SK-N-SH treated with all-trans-retinoic acid at 6 μM for 48 hours (cell line): ENCODE measurements at regions not wholly inside any gene's neighbourhood (a gene's known extent, or its start where the extent isn't known, plus 50 kb on each side); places are given as distances from the start of the nearest gene placed in this dataset.

Experiments used
- BACH2 ChIP-seq: fragments of 250-450 bp; sonication (Bioruptor Pico); IDR thresholded peaks from 2 replicates; pipeline ENCODE4 v1.9.0; 2021; ENCODE audit warnings: mild to moderate bottlenecking, borderline replicate concordance
- ISL1 ChIP-seq: fragments of 250-450 bp; sonication (Bioruptor Pico); IDR thresholded peaks from 2 replicates; pipeline ENCODE4 v2.1.2; 2022; ENCODE audit warnings: mild to moderate bottlenecking, moderate library complexity
- PPARA ChIP-seq: fragments of 250-450 bp; sonication (Bioruptor Pico); IDR thresholded peaks from 2 replicates; pipeline ENCODE4 v1.5.0; 2020; ENCODE audit warnings: mild to moderate bottlenecking, borderline replicate concordance
- TOX ChIP-seq: fragments of 250-450 bp; sonication (Bioruptor Pico); IDR thresholded peaks from 2 replicates; pipeline ENCODE4 v1.8.0; 2021; ENCODE audit warnings: mild to moderate bottlenecking, moderate library complexity, borderline replicate concordance
- ZC3H10 ChIP-seq: fragments of 250-450 bp; sonication (Bioruptor Pico); IDR thresholded peaks from 2 replicates; pipeline ENCODE4 v1.5.1; 2021; ENCODE audit warnings: mild to moderate bottlenecking, moderate library complexity
- ZNF565 ChIP-seq: fragments of 450-650 bp; formaldehyde crosslinking; conservative IDR thresholded peaks from 2 replicates; pipeline ENCODE4 v1.5.0; 2020; ENCODE audit warnings: low read depth, mild to moderate bottlenecking, moderate library complexity
- ZNF70 ChIP-seq: fragments of 450-650 bp; formaldehyde crosslinking; IDR thresholded peaks from 2 replicates; pipeline ENCODE4 v1.5.0; 2020; ENCODE audit warnings: mild to moderate bottlenecking, moderate library complexity
- ZNF8 ChIP-seq: fragments of 450-650 bp; formaldehyde crosslinking; IDR thresholded peaks from 2 replicates; pipeline ENCODE4 v1.5.0; 2020; ENCODE audit warnings: mild to moderate bottlenecking, moderate library complexity
- TF ChIP-seq, protein P1 (sequence below): fragments of 250-450 bp; sonication (Bioruptor Pico); IDR thresholded peaks from 2 replicates; pipeline ENCODE4 v1.5.1; 2020; ENCODE audit warnings: low read depth, mild to moderate bottlenecking, moderate library complexity
- TF ChIP-seq, protein P2 (sequence below): fragments of 250-450 bp; sonication (Bioruptor Pico); IDR thresholded peaks from 2 replicates; pipeline ENCODE4 v1.5.1; 2021; ENCODE audit warnings: mild to moderate bottlenecking, moderate library complexity

DNA sequence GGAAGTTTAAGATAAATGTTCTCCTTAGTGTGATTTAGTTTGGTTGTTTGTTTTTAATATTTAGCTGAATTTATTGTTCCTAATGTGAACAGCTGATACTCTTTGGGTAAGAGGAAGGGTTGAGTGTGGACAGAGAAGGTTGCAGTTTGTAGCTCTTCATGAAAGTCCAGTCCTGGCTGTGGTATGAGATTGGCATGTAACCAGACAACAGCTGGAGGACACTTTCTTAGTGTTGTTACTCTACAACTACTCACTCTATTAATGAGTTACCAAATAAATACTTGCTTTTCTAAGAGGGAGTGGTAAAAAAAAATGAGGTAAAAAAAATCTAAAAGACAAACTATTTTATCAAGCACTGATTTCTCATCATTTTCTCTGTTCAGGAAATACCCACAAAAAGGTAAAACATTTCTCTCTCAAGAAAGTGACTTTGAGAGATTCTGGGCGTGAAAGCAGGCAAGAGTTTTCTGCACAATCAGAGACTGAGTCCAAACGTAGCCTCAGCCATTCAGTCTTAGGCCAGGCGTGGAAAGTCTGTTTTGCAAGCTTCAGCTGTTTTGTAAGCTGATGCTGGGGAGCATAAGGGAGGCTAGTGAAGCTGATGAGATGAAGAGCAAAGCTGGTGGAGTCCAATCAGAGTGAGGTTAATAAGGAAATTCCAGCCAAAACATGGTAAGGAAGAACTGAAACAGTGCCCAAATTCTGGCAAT is 138.5 kb upstream of the ARPP21 start:
- TF ChIP-seq ZC3H10 (CRISPR knock-in tag) (no peak), BACH2 (CRISPR knock-in tag) (no peak), ISL1 (CRISPR knock-in tag) (no peak), ZNF565 (no peak), PPARA (CRISPR knock-in tag) (no peak), ZNF70 (CRISPR knock-in tag) (no peak), ZNF8 (no peak), TOX (CRISPR knock-in tag) (no peak)
- TF ChIP-seq, protein P1, sequence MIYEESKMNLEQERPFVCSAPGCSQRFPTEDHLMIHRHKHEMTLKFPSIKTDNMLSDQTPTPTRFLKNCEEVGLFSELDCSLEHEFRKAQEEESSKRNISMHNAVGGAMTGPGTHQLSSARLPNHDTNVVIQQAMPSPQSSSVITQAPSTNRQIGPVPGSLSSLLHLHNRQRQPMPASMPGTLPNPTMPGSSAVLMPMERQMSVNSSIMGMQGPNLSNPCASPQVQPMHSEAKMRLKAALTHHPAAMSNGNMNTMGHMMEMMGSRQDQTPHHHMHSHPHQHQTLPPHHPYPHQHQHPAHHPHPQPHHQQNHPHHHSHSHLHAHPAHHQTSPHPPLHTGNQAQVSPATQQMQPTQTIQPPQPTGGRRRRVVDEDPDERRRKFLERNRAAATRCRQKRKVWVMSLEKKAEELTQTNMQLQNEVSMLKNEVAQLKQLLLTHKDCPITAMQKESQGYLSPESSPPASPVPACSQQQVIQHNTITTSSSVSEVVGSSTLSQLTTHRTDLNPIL (CRISPR knock-in tag), result no peak
- TF ChIP-seq, protein P2, sequence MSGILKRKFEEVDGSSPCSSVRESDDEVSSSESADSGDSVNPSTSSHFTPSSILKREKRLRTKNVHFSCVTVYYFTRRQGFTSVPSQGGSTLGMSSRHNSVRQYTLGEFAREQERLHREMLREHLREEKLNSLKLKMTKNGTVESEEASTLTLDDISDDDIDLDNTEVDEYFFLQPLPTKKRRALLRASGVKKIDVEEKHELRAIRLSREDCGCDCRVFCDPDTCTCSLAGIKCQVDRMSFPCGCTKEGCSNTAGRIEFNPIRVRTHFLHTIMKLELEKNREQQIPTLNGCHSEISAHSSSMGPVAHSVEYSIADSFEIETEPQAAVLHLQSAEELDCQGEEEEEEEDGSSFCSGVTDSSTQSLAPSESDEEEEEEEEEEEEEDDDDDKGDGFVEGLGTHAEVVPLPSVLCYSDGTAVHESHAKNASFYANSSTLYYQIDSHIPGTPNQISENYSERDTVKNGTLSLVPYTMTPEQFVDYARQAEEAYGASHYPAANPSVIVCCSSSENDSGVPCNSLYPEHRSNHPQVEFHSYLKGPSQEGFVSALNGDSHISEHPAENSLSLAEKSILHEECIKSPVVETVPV (CRISPR knock-in tag), result no peak
